ENCODE measurements at regions not wholly inside any gene's neighbourhood (a gene's known extent, or its start where the extent isn't known, plus 50 kb on each side); places are given as distances from the start of the nearest gene placed in this dataset.

DNA sequence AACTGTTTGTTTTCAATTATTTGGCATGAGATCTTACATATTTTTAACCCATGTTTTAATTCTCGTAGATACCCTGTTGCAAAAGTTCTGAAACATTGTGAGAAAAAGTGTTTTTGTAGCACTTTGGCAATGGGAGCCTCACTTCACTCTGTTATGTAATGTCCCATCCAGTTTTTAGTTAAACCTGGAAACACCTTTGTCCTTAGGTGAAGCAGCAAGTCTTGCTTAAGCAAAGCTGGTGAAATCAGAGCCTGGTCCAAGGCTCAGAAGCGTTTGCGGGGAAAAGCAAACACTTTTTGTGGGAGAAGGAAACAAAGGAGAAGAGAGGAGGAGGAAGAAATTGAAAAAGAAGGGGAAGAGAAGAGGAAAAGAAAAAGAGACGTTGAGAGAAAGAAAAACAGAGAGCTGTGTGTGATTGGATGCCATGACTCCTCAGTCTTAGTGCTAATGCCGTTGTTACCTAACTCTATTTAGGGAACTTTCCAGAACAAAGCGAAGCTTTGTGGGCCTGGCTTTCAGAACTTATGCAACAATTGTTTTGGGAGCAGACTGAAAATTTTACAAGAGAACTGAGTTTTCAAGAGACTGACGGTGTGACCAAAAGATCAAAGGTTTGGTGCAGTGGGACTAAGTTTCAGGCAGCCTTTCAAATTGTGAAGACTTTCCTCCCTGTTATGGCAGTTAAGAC lies 93.1 kb downstream of the NTMT2 start:
- TF ChIP-seq TAF1 (IDR thresholded peaks at IDR 0.05; ENCODE audit: low read depth) (no peak), EZH2 (IDR thresholded peaks at IDR 0.05; ENCODE audit: borderline replicate concordance, insufficient read depth, low read length, poor library complexity, severe bottlenecking) (no peak), POLR2AphosphoS5 (IDR thresholded peaks at IDR 0.05) (no peak), RAD21 (conservative IDR thresholded peaks at IDR 0.05) (no peak)
- TF ChIP-seq, protein P1, sequence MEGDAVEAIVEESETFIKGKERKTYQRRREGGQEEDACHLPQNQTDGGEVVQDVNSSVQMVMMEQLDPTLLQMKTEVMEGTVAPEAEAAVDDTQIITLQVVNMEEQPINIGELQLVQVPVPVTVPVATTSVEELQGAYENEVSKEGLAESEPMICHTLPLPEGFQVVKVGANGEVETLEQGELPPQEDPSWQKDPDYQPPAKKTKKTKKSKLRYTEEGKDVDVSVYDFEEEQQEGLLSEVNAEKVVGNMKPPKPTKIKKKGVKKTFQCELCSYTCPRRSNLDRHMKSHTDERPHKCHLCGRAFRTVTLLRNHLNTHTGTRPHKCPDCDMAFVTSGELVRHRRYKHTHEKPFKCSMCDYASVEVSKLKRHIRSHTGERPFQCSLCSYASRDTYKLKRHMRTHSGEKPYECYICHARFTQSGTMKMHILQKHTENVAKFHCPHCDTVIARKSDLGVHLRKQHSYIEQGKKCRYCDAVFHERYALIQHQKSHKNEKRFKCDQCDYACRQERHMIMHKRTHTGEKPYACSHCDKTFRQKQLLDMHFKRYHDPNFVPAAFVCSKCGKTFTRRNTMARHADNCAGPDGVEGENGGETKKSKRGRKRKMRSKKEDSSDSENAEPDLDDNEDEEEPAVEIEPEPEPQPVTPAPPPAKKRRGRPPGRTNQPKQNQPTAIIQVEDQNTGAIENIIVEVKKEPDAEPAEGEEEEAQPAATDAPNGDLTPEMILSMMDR (IDR thresholded peaks at IDR 0.05; ENCODE audit: poor library complexity, severe bottlenecking) = no peak

Data from neural cell (in vitro differentiated cells).